SK-N-SH (cell line): ENCODE measurements at regions not wholly inside any gene's neighbourhood (a gene's known extent, or its start where the extent isn't known, plus 50 kb on each side); places are given as distances from the start of the nearest gene placed in this dataset.

Experiments
- EZH2phosphoT487 ChIP-seq: fragments of 200-600 bp; sonication (generic); IDR thresholded peaks from 2 replicates; pipeline ENCODE4 v1.6.1; 2017; ENCODE audit warnings: low read depth, mixed run types, mild to moderate bottlenecking, antibody characterized with exemption, moderate library complexity, borderline replicate concordance
- FOXM1 ChIP-seq: IDR thresholded peaks from 2 replicates; pipeline ENCODE4 v1.4.0; 2012; ENCODE audit warnings: low read depth, mild to moderate bottlenecking
- MXI1 ChIP-seq: IDR thresholded peaks from 2 replicates; pipeline ENCODE4 v1.6.1; 2012; ENCODE audit warnings: mild to moderate bottlenecking, low read depth, low read length, improper control_type of control experiment
- NFIC ChIP-seq: IDR thresholded peaks from 2 replicates; pipeline ENCODE4 v1.4.0; 2012; ENCODE audit warnings: borderline replicate concordance
- NRF1 ChIP-seq: IDR thresholded peaks from 2 replicates; pipeline ENCODE4 v1.6.1; 2012; ENCODE audit warnings: low read depth, mild to moderate bottlenecking, low read length
- RCOR1 ChIP-seq: fragments of 150-350 bp; IDR thresholded peaks from 2 replicates; pipeline ENCODE4 v1.6.1; 2017; ENCODE audit warnings: antibody characterized with exemption, low read length
- RFX5 ChIP-seq: IDR thresholded peaks from 2 replicates; pipeline ENCODE4 v1.6.1; 2012; ENCODE audit warnings: mild to moderate bottlenecking, improper control_type of control experiment, low read length
- SIN3A ChIP-seq: IDR thresholded peaks from 2 replicates; pipeline ENCODE4 v1.6.1; 2012; ENCODE audit warnings: low read depth, mild to moderate bottlenecking, low read length, moderate library complexity, borderline replicate concordance
- SMC3 ChIP-seq: IDR thresholded peaks from 2 replicates; pipeline ENCODE4 v1.6.1; 2012; ENCODE audit warnings: low read depth, low read length, improper control_type of control experiment
- USF2 ChIP-seq: fragments of 150-350 bp; IDR thresholded peaks from 2 replicates; pipeline ENCODE4 v1.6.1; 2017; ENCODE audit warnings: antibody characterized with exemption, low read length, low read depth, borderline replicate concordance
- TF ChIP-seq, protein P1 (sequence below): IDR thresholded peaks from 2 replicates; pipeline ENCODE4 v1.4.0; 2012; ENCODE audit warnings: low read depth, borderline replicate concordance
- TF ChIP-seq, protein P2 (sequence below): fragments of 200-600 bp; sonication (generic); IDR thresholded peaks from 2 replicates; pipeline ENCODE4 v1.6.1; 2017; ENCODE audit warnings: antibody characterized with exemption, mild to moderate bottlenecking, moderate library complexity

GRCh38 chr2:67267241-67267640 lies 129.9 kb upstream of the ETAA1 start:
- TF ChIP-seq, protein P1, sequence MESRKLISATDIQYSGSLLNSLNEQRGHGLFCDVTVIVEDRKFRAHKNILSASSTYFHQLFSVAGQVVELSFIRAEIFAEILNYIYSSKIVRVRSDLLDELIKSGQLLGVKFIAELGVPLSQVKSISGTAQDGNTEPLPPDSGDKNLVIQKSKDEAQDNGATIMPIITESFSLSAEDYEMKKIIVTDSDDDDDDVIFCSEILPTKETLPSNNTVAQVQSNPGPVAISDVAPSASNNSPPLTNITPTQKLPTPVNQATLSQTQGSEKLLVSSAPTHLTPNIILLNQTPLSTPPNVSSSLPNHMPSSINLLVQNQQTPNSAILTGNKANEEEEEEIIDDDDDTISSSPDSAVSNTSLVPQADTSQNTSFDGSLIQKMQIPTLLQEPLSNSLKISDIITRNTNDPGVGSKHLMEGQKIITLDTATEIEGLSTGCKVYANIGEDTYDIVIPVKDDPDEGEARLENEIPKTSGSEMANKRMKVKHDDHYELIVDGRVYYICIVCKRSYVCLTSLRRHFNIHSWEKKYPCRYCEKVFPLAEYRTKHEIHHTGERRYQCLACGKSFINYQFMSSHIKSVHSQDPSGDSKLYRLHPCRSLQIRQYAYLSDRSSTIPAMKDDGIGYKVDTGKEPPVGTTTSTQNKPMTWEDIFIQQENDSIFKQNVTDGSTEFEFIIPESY, result no peak
- TF ChIP-seq, protein P2, sequence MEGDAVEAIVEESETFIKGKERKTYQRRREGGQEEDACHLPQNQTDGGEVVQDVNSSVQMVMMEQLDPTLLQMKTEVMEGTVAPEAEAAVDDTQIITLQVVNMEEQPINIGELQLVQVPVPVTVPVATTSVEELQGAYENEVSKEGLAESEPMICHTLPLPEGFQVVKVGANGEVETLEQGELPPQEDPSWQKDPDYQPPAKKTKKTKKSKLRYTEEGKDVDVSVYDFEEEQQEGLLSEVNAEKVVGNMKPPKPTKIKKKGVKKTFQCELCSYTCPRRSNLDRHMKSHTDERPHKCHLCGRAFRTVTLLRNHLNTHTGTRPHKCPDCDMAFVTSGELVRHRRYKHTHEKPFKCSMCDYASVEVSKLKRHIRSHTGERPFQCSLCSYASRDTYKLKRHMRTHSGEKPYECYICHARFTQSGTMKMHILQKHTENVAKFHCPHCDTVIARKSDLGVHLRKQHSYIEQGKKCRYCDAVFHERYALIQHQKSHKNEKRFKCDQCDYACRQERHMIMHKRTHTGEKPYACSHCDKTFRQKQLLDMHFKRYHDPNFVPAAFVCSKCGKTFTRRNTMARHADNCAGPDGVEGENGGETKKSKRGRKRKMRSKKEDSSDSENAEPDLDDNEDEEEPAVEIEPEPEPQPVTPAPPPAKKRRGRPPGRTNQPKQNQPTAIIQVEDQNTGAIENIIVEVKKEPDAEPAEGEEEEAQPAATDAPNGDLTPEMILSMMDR, result no peak
- TF ChIP-seq EZH2phosphoT487 (no peak), SMC3 (no peak), NRF1 (no peak), SIN3A (no peak), RFX5 (no peak), NFIC (no peak), FOXM1 (no peak), USF2 (no peak), RCOR1 (no peak), MXI1 (no peak)
